ENCODE measurements at regions not wholly inside any gene's neighbourhood (a gene's known extent, or its start where the extent isn't known, plus 50 kb on each side); places are given as distances from the start of the nearest gene placed in this dataset.

GRCh38 chr6:104656235-104656634, 203.5 kb downstream of the HACE1 start:
- no peaks in the 10 kb centered on the region for H3K27me3 ChIP-seq (ENCODE audit: control insufficient read depth in 2 of 2, insufficient read depth in 2 of 2, low read length in 2 of 2)
- intact Hi-C loops (cut with micrococcal nuclease): no loop called here
- H4K20me1 ChIP-seq (replicated peaks; ENCODE audit: control insufficient read depth, extremely low read depth, insufficient read depth, low read length): no peaks in the 10 kb centered on the region
- no TSS peak for BruUV-seq (replicated peaks)
- DNase-seq (ENCODE audit: low read depth, low spot score) (no peak), FAIRE-seq (no peak)
- H3K4me2 ChIP-seq (ENCODE audit: insufficient read depth, low read length): no peak overlapping the region
- TF ChIP-seq POLR2A (IDR thresholded peaks at IDR 0.05; ENCODE audit: low read depth, low read length): no peak
- no peak for TF ChIP-seq POLR2AphosphoS5 (IDR thresholded peaks at IDR 0.05; ENCODE audit: insufficient read depth, low read depth, low read length)
- TF ChIP-seq JUN (IDR thresholded peaks at IDR 0.05; ENCODE audit: borderline replicate concordance, insufficient read depth, insufficient read length, low read depth): no peak
- TF ChIP-seq MYC (IDR thresholded peaks at IDR 0.05; ENCODE audit: low read depth, low read length): no peak
- TF ChIP-seq GATA2 (IDR thresholded peaks at IDR 0.05; ENCODE audit: insufficient read depth, insufficient read length, low read depth, low read length): no peak
- TF ChIP-seq, protein P1, sequence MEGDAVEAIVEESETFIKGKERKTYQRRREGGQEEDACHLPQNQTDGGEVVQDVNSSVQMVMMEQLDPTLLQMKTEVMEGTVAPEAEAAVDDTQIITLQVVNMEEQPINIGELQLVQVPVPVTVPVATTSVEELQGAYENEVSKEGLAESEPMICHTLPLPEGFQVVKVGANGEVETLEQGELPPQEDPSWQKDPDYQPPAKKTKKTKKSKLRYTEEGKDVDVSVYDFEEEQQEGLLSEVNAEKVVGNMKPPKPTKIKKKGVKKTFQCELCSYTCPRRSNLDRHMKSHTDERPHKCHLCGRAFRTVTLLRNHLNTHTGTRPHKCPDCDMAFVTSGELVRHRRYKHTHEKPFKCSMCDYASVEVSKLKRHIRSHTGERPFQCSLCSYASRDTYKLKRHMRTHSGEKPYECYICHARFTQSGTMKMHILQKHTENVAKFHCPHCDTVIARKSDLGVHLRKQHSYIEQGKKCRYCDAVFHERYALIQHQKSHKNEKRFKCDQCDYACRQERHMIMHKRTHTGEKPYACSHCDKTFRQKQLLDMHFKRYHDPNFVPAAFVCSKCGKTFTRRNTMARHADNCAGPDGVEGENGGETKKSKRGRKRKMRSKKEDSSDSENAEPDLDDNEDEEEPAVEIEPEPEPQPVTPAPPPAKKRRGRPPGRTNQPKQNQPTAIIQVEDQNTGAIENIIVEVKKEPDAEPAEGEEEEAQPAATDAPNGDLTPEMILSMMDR (IDR thresholded peaks at IDR 0.05; ENCODE audit: extremely low read depth in 1 of 2, insufficient read depth in 1 of 2, low read depth in 1 of 2, low read length in 2 of 2): no peak
- TF ChIP-seq FOS (IDR thresholded peaks at IDR 0.05; ENCODE audit: borderline replicate concordance, insufficient read depth, low read length): no peak
- no peak for TF ChIP-seq MAX (IDR thresholded peaks at IDR 0.05; ENCODE audit: insufficient read depth, insufficient read length)
- TF ChIP-seq EZH2 (IDR thresholded peaks at IDR 0.05; ENCODE audit: borderline replicate concordance, low read depth, low read length, severe bottlenecking): no peak
- no peaks in the 10 kb centered on the region for H3K9me1 ChIP-seq (replicated peaks; ENCODE audit: control insufficient read depth, extremely low read depth, insufficient read depth, low read length)
- CTCF ChIA-PET: no interaction called here
- dilution Hi-C loops (cut with MboI; ENCODE audit: extremely low pct_ligation_motif_present, low sequenced_read_pairs): no loop called here
- H2AFZ ChIP-seq (ENCODE audit: low read depth, low read length): no peak overlapping the region
- no peak overlapping the region for H3K9ac ChIP-seq (replicated peaks; ENCODE audit: extremely low read depth, insufficient read depth, low read length)
- POLR2A ChIA-PET: no interaction called here
- no peak overlapping the region for H3K4me3 ChIP-seq (replicated peaks in 1 of 3; ENCODE audit: insufficient read depth in 1 of 3, low read depth in 1 of 3, low read length in 3 of 3)
- no peak overlapping the region for H3K27ac ChIP-seq (ENCODE audit: insufficient read depth, low read depth, low read length)
- peaks cover 15% of the 10 kb centered on the region for H3K4me1 ChIP-seq (ENCODE audit: control insufficient read depth, extremely low read depth, insufficient read depth, low read length)
- H3K36me3 ChIP-seq (ENCODE audit: control insufficient read depth in 2 of 2, extremely low read depth in 1 of 2, insufficient read depth in 2 of 2, low read length in 2 of 2): no peaks in the 10 kb centered on the region
- no peaks in the 10 kb centered on the region for H3K79me2 ChIP-seq (ENCODE audit: control insufficient read depth, insufficient read depth, low read length)
- no peaks in the 10 kb centered on the region for H3K9me3 ChIP-seq (replicated peaks; ENCODE audit: control insufficient read depth, insufficient read depth, low read length)

All from endothelial cell of umbilical vein (primary cell).